Activated CD4-positive, alpha-beta memory T cell treated with anti-CD3 and anti-CD28 coated beads for 36 hours (primary cell): ENCODE measurements at regions not wholly inside any gene's neighbourhood (a gene's known extent, or its start where the extent isn't known, plus 50 kb on each side); places are given as distances from the start of the nearest gene placed in this dataset.

ENCODE experiments used
- CTCF ChIA-PET: fragments of 350-600 bp; sonication (Branson Sonifier 250); formaldehyde crosslinking; loops from one replicate; lab custom pipeline; 2021; ENCODE audit warnings: antibody characterized with exemption, inconsistent platforms; lab: Charles Lee
- POLR2A ChIA-PET: fragments of 350-600 bp; sonication (Branson Sonifier 250); formaldehyde crosslinking; loops from one replicate; lab custom pipeline; 2021; ENCODE audit warnings: antibody characterized with exemption; lab: Charles Lee
- DNase-seq: peaks from one replicate; pipeline ENCODE4 v3.0.0-alpha.2; 2020
- H3K27ac Mint-ChIP-seq: one replicate; pipeline ENCODE4 v1.8.0; 2021; ENCODE audit warnings: mixed read lengths
- H3K27me3 Mint-ChIP-seq: one replicate; pipeline ENCODE4 v1.8.0; 2021; ENCODE audit warnings: mixed read lengths
- H3K36me3 Mint-ChIP-seq: one replicate; pipeline ENCODE4 v1.8.0; 2021; ENCODE audit warnings: mixed read lengths
- H3K4me1 Mint-ChIP-seq: one replicate; pipeline ENCODE4 v1.8.0; 2021; ENCODE audit warnings: low read depth, mixed read lengths
- H3K4me3 Mint-ChIP-seq: one replicate; pipeline ENCODE4 v1.8.0; 2021; ENCODE audit warnings: mild to moderate bottlenecking, mixed read lengths
- H3K9me3 Mint-ChIP-seq: one replicate; pipeline ENCODE4 v1.8.0; 2021; ENCODE audit warnings: mixed read lengths
- intact Hi-C: fragments of 100-400 bp; cut with micrococcal nuclease; formaldehyde crosslinking; loops from one replicate; pipeline ENCODE4 v1.15.1; 2023

DNA sequence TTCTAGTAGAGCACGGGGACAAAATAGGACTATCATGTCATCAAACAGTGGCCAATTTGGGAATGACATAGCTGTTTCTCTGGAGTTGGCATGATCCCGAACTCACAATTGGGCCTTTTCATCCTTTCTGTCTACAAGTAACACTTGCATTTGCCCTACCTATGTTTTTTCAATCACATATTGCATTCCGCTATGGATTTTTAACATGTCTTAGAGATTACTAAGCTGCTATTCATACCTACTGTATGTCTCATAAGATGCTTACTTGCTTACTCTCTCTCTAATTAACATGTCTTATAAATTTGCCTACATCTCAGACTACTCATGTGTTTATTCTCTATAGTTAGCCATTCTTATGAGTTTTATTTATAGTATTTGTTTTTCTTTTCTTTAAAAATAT lies 341.2 kb upstream of the CTNND2 start:
- ChIA-PET POLR2A (no interaction called here), CTCF (no interaction called here)
- Mint-ChIP-seq H3K36me3 (no peaks in the 10 kb centered on the region), H3K27ac (no peak overlapping the region), H3K27me3 (no peaks in the 10 kb centered on the region), H3K4me1 (no peaks in the 10 kb centered on the region), H3K4me3 (no peak overlapping the region), H3K9me3 (peaks cover 12% of the 10 kb centered on the region)
- intact Hi-C loops, result no loop called here
- DNase-seq, result no peak

DNA sequence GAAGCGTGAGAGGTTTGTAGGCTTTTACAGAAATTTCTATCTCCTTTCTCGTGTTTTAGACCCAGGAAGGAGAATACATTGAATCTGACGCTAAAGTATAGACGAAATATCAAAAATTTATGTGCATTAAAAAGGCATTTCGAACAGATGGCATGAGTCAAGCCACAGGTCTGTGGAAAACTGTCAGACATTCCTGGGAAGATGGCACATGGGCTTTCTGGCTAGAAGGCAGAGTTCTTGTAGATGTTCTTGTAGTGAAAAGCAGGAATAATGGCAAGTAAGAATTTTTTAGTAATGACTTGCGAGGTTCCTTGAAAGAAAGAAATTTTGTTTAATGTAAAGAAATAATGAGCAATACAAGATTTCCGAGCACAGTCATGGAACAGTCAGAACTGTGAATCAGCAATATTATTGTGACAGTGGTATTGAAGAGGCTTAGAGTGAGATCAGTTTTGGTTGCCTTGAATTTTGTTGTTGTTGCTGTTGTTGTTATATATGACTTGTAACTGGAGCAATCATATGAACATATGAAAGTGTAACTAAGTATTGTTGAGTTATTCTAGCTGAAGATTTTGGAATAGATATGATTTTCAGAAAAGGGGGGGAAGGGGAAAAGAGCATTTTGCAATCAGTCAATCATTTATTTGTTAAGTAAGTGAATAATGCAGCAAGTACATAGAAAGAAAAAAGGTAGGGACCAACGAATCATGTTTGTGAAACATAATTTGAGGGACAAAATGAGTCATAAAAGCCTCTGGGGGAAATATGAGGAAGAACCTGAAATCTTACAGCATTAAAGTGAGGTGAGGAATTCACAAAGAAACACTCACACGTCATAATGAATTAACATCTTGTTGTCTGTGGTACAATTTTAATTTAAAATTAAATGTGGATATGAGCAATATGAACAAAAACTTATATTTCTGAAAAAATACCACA lies 339.0 kb upstream of the CTNND2 start:
- POLR2A ChIA-PET, result no interaction called here
- no peak for DNase-seq
- no peaks in the 10 kb centered on the region for H3K27me3 Mint-ChIP-seq
- intact Hi-C loops, result no loop called here
- H3K27ac Mint-ChIP-seq, result no peak overlapping the region
- peaks cover 13% of the 10 kb centered on the region for H3K9me3 Mint-ChIP-seq
- no peaks in the 10 kb centered on the region for H3K36me3 Mint-ChIP-seq
- CTCF ChIA-PET, result interaction anchor here (1.1 kb wide), 1 partner anchor 70 kb away, joined by 3 read pairs; no protein-coding TSS in a partner anchor
- H3K4me3 Mint-ChIP-seq, result no peak overlapping the region
- no peaks in the 10 kb centered on the region for H3K4me1 Mint-ChIP-seq

DNA sequence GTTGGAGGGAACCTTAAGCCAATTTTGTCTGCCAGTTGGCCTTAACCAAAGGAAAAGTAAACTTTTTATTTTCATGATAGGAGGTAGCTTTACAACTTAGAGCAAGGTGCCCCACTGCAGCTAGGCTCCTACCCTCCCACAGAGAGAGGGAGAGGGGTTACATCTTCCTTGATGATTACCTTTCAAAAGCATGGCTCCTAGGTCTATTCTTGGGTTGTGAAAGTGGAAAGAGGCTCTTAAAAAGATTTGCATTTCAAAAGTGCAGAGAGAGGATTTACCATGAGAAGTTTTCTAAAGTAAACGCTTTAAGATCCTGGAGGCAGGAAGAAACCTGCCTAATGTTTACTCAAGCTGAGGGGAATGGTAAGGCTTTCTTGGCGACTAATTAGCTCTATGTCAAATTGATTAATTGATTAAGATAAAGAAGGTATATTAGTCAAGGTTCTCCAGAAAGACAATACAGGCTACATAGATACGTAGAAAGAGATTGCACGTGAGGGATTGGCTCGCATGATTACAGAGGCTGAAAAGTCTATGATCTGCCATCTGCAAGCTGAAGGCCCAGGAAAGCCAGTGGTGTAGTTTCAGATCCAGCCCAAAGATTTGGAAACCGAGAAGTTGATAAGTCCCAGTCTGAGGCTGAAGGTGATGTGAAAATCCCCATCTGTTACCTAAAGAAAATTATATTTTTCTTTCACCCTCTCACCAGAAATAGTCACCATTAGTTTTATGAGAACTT lies 333.8 kb upstream of the CTNND2 start:
- Mint-ChIP-seq H3K27me3 (no peaks in the 10 kb centered on the region), H3K27ac (no peak overlapping the region), H3K9me3 (peaks cover 10% of the 10 kb centered on the region), H3K4me1 (no peaks in the 10 kb centered on the region), H3K36me3 (no peaks in the 10 kb centered on the region), H3K4me3 (no peak overlapping the region)
- intact Hi-C loops, result no loop called here
- ChIA-PET POLR2A (no interaction called here), CTCF (no interaction called here)
- no peak for DNase-seq

DNA sequence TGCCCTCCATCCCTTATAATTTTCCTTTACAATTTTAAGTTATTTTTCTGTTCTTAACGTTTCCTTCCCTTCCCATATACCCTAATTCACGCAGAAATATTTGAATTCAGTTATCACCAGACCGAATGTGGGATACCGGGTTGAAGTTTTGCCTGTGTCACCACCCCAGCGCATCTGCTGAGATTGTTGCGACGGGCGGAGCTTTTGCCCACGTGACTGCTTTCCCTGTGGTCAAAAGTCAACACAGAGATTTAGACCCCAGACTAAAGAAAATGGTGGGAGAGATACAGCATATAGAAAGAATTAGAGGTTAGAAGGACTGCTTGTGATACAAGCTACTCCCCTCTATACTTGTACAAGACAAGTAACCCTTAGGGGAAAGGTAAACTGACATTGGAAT lies 326.4 kb upstream of the CTNND2 start:
- H3K27me3 Mint-ChIP-seq, result no peaks in the 10 kb centered on the region
- H3K27ac Mint-ChIP-seq, result no peak overlapping the region
- H3K9me3 Mint-ChIP-seq, result peaks cover 11% of the 10 kb centered on the region
- DNase-seq, result no peak
- no peaks in the 10 kb centered on the region for H3K4me1 Mint-ChIP-seq
- H3K36me3 Mint-ChIP-seq, result no peaks in the 10 kb centered on the region
- ChIA-PET POLR2A (interaction anchor here (0.6 kb wide), 1 partner anchor 883 kb away, joined by 3 read pairs; no protein-coding TSS in a partner anchor), CTCF (no interaction called here)
- intact Hi-C loops, result no loop called here
- no peak overlapping the region for H3K4me3 Mint-ChIP-seq

DNA sequence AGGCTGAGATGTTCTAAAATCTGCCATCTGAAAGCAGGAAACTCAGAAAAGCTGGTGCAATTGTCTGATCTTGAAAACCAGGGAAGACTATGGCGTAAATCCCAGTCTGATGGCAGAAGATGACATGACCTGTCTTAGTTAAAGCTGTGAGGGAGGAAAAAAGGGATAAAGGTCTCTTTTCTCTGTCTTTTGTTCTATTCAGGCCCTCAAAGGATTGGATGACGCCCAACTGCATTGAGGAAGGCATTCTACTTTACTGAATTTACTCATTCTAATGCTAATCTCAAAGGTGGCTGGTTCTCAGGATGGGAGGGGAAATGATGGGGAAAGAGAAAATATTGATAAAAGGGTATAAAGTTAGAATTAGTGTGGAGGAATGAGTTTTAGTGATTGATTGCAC lies 312.8 kb upstream of the CTNND2 start:
- Mint-ChIP-seq H3K4me1 (no peaks in the 10 kb centered on the region), H3K4me3 (no peak overlapping the region), H3K27me3 (no peaks in the 10 kb centered on the region), H3K36me3 (no peaks in the 10 kb centered on the region), H3K27ac (no peak overlapping the region), H3K9me3 (peaks cover 29% of the 10 kb centered on the region)
- DNase-seq, result no peak
- intact Hi-C loops, result no loop called here
- CTCF ChIA-PET, result no interaction called here
- POLR2A ChIA-PET, result no interaction called here

DNA sequence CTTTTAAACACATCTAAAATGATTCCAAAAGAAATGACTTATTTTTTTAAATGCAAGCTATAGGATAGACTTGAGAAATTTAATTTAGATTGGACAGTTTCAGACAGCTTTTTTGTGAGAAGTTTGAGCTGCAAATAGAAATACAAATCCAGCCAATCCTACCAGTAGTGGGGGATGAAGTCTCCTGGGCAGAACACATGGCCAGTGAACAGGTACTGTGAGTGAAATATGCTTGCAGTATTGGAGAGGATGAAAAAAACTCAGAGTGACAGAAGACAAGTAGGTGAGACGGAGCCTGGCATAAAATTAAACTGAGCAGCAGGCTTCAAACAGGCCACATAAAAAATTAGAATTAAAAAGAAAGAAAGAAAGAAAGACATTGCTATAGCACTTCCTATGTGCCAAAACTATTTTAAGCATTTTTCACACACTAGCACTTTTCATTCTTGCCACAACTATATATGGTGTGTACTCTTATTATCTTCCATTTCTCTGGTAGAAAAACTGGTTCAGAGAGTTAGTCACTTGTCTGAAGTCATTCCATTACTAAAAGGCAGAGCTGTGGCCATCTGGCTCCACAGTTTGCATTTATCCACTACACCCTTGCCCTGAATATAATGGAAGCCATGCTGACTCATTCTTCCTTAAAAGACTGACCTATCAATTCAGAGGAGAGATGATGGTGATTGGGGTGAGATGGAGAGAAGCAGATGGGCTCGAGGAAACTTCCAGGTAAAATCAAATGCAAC lies 310.2 kb upstream of the CTNND2 start:
- Mint-ChIP-seq H3K27me3 (no peaks in the 10 kb centered on the region), H3K4me3 (no peak overlapping the region), H3K27ac (no peak overlapping the region), H3K9me3 (peaks cover 15% of the 10 kb centered on the region), H3K36me3 (no peaks in the 10 kb centered on the region), H3K4me1 (no peaks in the 10 kb centered on the region)
- no peak for DNase-seq
- ChIA-PET POLR2A (no interaction called here), CTCF (no interaction called here)
- intact Hi-C loops, result no loop called here

DNA sequence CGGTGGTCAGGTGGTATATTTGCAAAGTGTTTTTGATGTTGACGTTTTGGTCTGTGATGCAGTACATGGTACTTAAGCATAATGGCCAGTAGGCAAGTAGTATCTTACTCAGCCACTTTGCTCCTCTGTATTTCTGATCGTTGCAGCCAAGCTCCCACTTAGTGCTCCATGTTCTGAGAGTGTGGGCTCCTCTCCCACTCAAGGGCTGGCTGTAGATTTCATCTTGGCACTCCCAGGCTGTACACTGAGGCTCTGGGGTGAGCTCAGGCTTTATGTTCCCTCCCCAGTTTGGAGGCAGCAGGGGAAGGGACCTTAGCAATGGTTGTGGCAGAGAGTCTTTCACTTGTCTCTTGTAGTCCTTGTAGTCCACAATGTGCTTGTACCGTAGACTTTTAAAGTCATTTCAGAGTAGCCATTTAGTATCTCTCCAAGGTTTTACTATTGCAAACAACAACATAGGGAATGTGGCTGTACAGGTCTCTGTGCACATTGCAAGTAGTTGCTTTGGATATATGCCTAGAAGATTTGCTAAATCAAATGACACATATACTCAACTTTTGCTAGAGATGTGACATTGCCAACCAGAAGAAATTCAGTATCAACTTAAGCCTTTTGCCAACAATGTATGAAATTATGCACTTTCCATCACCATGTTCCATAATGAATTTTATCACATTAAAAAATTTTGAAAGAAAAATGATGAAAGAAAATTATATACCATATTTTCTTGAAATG lies 304.3 kb upstream of the CTNND2 start:
- Mint-ChIP-seq H3K4me1 (no peaks in the 10 kb centered on the region), H3K36me3 (no peaks in the 10 kb centered on the region), H3K27ac (no peak overlapping the region), H3K27me3 (no peaks in the 10 kb centered on the region), H3K4me3 (no peak overlapping the region), H3K9me3 (peaks cover 10% of the 10 kb centered on the region)
- ChIA-PET CTCF (no interaction called here), POLR2A (no interaction called here)
- intact Hi-C loops, result no loop called here
- no peak for DNase-seq

DNA sequence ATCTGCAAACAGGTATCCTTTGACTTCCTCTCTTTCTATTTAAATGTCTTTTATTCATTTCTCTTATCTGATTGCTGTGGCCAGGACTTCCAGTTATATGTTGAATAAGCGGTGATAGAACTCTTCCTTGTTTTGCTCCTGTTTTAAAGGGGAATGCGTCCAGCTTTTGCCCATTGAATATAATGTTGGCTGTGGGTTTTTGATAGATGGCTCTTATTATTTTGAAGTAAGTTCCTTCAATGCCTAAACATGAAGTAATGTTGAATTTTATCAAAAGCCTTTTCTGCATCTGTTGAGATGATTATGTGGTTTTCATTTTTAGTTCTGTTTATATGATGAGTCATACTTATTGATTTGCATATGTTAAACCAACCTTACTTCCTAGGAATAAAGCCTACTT lies 300.5 kb upstream of the CTNND2 start:
- CTCF ChIA-PET, result no interaction called here
- Mint-ChIP-seq H3K4me1 (no peaks in the 10 kb centered on the region), H3K36me3 (no peaks in the 10 kb centered on the region), H3K9me3 (peaks cover 20% of the 10 kb centered on the region), H3K27me3 (no peaks in the 10 kb centered on the region), H3K4me3 (no peak overlapping the region), H3K27ac (no peak overlapping the region)
- no peak for DNase-seq
- POLR2A ChIA-PET, result no interaction called here
- intact Hi-C loops, result no loop called here

DNA sequence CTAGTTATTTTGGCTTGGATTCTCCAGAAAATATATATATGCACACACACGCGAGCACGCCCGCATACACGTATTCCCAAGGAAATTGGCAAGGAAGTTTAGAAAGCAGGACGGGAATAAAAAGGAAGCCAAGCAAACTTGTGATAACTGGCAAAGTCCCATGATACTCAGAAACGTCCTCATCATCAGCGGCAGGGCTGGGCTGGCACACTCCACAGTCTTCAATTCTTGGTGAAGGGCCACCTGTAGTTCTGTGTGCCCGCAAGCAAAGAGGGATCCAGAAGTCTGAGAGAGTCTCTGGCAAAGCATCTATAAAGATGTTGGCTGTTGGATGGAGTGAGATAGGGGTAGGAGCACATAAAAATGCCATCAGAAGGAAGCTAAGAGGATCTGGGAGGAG lies 289.3 kb upstream of the CTNND2 start:
- CTCF ChIA-PET, result no interaction called here
- no peaks in the 10 kb centered on the region for H3K4me1 Mint-ChIP-seq
- no peaks in the 10 kb centered on the region for H3K27me3 Mint-ChIP-seq
- intact Hi-C loops, result no loop called here
- H3K27ac Mint-ChIP-seq, result no peak overlapping the region
- POLR2A ChIA-PET, result no interaction called here
- H3K4me3 Mint-ChIP-seq, result no peak overlapping the region
- H3K36me3 Mint-ChIP-seq, result no peaks in the 10 kb centered on the region
- H3K9me3 Mint-ChIP-seq, result peaks cover 19% of the 10 kb centered on the region
- DNase-seq, result no peak

DNA sequence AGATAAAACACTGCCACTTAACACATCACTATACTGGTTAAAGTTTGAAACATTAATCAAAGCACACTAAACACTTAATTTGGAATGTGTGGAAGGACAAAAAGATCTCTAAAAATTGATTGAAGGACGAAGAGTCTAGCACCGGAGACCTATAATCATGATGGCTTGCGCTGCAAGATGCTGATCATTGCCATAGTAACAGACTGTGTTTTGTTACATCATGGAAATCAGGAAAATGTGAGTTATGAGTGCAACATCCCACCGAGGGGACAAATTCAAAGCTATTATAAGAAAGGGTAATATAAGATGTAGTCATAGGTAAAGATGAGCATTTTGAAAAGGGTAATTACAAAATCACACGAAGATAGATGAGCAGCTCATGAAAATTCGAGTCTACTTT lies 278.8 kb upstream of the CTNND2 start:
- H3K4me3 Mint-ChIP-seq, result no peak overlapping the region
- H3K36me3 Mint-ChIP-seq, result no peaks in the 10 kb centered on the region
- ChIA-PET POLR2A (no interaction called here), CTCF (no interaction called here)
- no peaks in the 10 kb centered on the region for H3K27me3 Mint-ChIP-seq
- no peaks in the 10 kb centered on the region for H3K4me1 Mint-ChIP-seq
- intact Hi-C loops, result no loop called here
- no peak overlapping the region for H3K27ac Mint-ChIP-seq
- DNase-seq, result no peak
- peaks cover 10% of the 10 kb centered on the region for H3K9me3 Mint-ChIP-seq

DNA sequence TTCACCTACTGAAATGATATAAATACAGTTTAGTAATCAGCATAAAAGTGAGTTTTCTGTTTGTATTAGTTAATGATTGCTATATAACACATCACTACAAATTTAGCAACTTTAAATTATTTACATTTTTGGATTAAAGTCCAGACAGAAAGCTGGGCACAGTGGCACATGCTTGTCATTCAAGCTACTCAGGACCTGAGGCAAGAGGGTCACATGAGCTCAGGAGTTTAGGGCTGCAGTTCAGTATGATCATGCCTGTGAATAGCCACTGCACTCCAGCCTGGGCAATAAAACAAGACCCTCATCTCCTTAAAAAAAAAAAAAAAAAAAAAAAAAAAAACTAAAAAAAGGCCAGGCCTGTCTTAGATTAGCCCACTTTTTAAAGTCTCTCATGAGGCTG lies 273.6 kb upstream of the CTNND2 start:
- Mint-ChIP-seq H3K4me3 (no peak overlapping the region), H3K27me3 (no peaks in the 10 kb centered on the region), H3K4me1 (no peaks in the 10 kb centered on the region), H3K36me3 (no peaks in the 10 kb centered on the region), H3K27ac (no peak overlapping the region), H3K9me3 (peaks cover 2% of the 10 kb centered on the region)
- CTCF ChIA-PET, result no interaction called here
- POLR2A ChIA-PET, result no interaction called here
- intact Hi-C loops, result no loop called here
- no peak for DNase-seq

DNA sequence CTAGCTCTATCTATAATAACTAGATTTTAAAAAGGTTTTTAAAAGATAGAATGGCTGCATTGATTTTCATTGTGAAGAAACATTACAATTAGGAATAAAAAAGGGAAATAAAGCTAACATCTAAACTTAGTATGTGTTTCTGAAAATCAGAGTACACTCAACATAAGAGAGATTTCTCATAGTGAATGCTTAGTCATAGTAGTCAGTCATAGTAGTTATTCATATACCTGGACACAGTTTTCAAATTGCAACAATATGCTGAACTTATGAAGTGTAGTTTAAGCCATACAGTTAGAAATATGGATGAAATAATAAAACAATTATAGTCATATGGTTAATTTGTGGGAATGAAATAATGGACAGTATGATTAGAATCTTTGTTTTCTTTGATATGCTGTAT lies 273.0 kb upstream of the CTNND2 start:
- POLR2A ChIA-PET, result no interaction called here
- Mint-ChIP-seq H3K36me3 (no peaks in the 10 kb centered on the region), H3K27ac (no peak overlapping the region), H3K4me3 (no peak overlapping the region), H3K27me3 (no peaks in the 10 kb centered on the region), H3K4me1 (no peaks in the 10 kb centered on the region), H3K9me3 (peaks cover 2% of the 10 kb centered on the region)
- DNase-seq, result no peak
- CTCF ChIA-PET, result no interaction called here
- intact Hi-C loops, result no loop called here
